GM21619 (cell line): ENCODE measurements at regions not wholly inside any gene's neighbourhood (a gene's known extent, or its start where the extent isn't known, plus 50 kb on each side); places are given as distances from the start of the nearest gene placed in this dataset.
"Not testable (repeated sequence)": the region's sequence is repeated elsewhere in the genome, so short reads cannot be mapped to it uniquely, and the experiment has no call there.

Source experiments
- ATAC-seq: cut with Tn5 transposase; IDR thresholded peaks from one replicate; pipeline ENCODE4 v1.9.1; 2021; ENCODE audit not compliant: unreplicated experiment

DNA sequence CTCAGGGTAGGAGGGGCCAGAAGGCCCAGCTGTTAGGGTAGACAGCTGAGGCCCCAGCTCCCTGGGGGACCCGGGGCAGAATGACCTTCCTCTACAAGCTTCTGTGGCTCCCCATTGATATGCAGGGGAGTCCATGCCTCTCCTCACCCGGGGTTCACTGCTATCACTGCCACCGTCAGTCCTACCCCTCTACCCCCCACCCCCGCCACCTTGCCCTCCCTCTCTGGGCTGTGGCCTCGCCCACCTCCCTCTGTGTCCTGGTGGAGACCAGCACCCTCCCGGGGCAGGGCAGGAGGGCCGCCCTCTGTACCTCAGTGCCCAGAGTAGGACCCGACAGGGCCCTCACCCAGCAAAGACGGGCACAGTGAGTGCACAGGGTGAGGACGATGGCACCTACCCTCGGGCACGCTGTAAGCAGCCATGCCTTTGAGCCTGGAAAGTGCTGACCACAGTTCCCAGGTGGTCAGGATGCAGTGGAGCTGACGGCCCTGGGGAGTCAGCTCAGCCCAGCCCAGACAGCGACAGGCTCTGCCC, 88.4 kb upstream of the SFSWAP start:
- no peak for ATAC-seq

DNA sequence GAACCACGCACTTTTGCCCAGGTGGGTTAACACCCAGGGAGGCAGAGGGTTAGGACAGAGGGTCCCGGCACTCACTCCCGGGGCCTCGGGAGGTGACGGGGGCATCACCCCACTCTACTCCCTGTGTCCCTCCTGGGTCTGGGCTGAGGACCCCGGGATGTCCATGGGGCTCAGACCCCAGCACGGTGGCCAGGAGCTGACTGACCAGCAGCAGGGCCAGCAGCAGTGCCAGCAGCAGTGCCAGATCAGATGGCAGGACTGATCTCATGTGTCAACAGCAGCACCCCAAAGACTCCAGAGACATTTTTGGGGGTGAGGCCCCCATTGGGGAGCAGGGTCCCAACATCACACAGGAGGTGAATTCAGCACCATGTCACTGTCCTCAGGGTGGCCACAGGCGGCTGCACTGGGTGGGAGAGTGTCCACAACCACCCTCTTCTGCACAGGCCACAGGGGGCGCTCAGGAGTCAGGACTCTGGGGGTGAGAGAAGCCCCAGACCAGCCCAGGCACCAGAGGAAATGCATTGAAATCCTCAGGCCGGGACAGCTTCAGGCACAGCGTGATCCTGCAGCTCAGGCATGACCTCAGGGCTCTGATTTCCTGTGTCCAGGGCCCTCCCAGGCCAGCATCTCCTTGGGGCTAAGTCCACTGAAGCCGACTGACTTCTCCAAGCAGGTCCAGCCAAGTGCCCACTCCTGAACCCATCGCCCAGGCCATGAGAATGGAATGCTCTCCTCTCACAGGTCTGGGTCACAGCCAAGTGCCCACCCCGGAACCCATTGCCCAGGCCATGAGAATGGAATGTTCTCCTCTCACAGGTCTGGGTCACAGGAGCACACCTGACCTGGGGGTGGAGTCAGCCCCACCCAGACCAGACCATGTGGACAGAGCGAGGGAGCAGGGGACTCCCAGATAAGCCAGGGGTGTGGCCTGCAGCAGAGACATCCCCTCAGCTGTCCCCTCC, 87.2 kb upstream of the SFSWAP start:
- ATAC-seq = not testable (repeated sequence)

DNA sequence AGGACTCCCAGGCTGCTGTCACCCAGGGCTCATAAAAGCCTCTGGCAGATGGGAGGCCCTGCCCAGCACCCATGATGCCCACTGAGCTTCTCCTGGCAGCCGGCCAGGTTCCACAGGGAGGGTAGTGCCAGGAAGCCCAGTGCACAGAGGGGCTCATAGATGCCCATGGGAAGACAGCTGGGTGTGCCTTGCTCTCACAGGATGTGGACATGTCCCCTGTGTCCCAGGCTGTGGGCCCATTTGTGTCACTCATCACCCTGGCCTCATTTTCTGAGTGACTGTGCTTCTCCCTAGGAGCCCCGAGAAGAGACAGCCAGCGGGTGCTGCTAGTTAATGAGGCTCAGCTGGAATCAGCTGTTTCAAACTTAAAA, 86.5 kb upstream of the SFSWAP start:
- not testable (repeated sequence) for ATAC-seq

DNA sequence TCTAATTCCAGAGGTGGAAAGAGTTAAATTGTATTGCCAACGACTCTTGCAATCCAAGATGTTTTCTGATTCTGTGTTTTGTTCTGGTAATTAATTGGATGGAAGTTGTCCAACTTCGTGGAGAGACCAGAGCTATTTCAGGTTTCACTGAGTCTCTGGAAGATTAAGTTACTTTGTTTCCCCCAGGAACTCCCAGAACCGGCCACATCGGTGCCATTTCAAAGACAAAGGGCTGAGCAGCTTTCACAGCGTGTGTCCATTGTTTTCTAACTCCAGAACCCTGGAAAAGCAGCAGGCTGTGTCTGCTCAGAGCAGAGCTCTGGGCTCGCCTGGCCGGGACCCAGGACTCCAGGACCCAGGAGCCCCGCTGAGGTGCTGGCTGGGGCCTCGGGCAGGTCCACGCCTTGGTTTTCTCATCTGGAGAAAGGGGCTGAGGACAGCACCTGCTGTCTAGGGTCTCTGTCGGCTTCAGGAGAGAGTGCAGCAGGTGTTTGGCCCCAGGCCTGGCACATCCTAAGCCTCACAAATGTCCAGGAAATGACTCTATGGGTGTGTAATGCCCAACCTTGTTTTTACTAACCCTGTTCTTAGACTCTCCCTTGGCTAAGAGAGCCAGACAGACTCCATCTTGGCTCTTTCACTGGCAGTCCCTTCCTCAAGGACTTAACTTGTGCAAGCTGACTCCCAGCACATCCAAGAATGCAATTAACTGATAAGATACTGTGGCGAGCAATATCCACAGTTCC, 86.0 kb upstream of the SFSWAP start:
- not testable (repeated sequence) for ATAC-seq

DNA sequence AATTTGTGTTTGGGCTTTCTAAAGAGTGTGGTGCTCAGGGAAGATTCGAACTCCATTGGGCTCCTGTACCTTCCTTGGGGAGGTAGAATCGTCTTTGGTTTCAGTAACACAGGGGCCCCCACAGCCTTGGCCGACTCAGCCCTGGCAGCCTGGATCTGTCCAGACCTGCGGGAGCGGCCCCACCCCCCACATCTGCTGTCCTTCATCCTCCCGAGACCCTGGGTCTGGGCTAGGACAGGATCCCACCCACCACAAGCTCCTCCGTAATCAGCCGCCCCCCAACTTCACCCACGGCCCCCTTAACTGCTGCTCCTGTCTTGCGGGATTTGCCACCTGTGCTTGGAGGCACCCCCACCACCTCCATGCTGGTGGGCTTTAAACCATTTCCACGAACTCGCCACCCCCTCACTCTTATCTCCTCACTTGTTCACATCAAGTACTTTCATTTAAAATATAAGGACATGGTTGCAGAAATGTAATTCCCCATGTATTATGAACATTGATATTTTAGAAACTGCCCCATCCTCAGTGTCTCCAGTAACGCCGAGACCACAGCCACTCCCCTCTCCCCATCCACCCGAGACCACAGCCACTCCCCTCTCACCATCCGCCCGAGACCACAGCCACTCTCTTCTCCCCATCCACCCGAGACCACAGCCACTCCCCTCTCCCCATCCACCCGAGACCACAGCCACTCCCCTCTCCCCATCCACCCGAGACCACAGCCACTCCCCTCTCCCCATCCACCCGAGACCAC, 84.7 kb upstream of the SFSWAP start:
- ATAC-seq = not testable (repeated sequence)

DNA sequence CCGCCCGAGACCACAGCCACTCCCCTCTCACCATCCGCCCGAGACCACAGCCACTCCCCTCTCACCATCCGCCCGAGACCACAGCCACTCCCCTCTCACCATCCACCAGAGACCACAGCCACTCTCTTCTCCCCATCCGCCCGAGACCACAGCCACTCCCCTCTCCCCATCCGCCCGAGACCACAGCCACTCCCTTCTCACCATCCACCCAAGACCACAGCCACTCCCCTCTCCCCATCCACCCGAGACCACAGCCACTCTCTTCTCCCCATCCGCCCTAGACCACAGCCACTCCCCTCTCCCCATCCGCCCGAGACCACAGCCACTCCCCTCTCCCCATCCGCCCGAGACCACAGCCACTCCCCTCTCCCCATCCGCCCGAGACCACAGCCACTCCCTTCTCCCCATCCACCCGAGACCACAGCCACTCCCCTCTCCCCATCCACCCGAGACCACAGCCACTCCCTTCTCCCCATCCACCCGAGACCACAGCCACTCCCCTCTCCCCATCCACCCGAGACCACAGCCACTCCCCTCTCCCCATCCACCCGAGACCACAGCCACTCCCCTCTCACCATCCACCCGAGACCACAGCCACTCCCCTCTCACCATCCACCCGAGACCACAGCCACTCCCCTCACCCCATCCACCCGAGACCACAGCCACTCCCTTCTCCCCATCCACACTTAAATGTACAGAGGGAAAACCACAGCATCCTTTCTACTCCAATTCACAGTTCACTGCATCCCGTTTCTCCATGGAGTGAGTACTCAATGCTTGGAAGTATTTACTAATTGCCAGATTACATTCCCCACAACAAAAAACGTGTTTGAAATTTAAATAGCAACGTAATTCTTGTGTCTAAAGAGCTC, 83.5 kb upstream of the SFSWAP start:
- ATAC-seq = not testable (repeated sequence)

DNA sequence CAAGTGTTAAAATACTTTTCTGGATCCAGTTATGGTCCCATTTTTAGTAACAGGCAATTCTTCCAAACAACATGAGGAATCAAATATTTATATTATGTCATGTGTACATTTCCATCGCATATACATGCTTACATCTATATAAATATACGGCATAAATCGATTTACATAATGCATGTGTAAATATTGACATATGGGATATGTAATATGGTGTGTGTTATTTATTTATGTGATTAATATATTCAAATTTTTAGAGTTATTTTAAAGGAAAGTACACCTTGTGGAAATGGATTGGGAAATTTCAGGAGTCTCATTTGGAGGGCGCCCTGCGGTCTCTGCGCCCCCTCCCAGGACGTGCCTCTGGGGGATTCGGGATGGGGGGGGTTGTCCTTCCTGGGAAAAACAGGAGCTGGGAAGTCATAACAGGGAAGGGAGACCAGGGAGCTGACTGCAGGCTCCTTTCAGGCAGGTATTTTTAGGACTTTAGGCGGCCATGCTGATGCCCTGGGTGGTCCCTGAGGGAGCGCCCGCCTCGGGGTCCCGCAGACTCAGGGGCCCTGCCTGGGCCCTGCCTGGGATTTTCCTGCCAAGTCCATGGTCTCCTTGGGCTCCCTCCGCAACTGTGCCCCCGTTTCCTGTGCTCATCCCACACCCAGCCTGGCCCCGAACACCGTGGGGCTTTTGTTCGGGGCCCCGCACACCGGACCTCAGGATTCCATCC, 82.7 kb upstream of the SFSWAP start:
- ATAC-seq = no peak

DNA sequence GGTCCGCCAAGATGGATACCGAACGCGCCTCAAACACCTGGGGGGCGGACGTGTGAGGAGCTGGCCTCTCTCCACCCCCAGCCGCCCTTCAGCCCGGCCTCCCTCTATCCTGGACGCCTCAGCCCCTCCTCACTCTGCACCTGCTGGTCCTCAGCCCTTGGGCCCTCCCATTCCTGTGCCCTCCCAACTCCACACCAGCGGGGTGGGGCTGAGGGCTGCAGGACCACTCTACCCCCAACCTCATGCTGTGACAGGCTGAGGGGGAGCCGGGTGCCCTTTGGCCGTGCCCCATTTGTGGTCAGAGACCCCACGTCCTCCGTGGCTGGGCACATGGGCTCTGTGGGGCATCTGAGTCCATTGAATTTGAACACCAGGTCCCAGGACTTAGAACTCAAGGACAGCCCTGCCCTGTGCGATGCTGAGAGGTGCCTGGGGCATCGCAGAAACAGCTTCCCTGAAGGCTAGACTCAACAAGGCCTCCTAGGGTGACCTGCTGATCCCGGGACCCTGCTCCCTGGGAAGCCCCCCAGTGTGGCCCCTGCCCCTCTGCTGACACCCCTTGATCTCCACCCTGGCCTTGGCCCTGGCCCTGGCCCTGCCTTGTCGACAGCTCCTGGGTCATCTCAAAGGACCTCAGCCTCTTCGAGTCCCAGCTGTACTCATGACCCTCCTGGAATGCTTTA, 82.0 kb upstream of the SFSWAP start:
- no peak for ATAC-seq

DNA sequence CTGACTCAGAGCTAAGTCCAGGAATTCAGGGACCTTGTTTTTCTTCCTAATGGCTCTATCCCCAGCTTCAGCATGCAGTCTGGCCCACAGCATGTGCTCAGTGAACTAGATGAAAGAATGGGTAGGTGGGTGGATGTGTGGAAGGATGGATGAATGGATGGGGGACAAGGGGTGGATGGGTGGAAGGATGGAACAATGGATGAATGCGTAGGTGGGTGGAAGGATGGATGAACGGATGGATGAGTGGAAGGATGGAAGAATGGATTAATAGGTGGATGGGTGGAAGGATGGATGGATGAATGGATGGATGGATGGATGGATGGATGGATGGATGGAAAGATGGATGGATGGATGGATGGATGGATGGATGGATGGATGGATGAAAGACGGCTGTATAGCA, 79.7 kb upstream of the SFSWAP start:
- ATAC-seq = no peak

DNA sequence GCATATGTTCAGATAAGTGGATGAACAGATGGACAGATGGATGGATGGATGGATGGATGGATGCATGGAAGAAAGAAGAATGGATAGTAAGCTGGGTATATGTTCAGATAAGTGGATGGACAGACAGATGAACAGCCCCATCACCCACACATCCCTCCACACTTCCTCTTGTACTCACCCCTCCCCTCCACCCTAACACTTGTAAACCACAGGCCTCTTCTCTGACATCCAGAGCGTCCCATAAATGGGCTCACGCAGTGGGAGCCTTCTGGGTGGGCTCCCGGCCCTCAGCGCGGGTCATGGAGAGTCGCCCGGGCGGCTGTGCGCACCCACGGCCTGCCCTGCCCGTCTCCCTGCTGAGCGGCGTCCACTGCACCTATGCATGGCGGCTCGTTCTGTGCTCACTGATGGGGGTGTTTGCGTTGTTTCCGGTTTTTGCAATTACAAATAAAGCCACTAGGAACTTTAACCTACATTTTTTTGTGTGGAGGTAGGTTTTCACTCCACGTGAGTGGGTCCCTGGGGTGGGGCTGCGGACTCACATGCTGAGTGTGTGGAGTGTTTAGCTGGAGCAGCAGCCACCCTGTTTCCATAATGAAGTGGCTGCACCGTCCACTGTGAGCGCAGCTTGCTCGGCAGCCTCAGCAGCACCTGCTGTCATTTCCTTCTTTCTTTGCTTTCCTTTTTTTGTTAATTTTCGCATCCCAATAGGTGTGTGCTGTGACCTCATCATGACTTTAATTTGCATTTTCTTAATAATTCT, 78.8 kb upstream of the SFSWAP start:
- ATAC-seq = not testable (repeated sequence)

DNA sequence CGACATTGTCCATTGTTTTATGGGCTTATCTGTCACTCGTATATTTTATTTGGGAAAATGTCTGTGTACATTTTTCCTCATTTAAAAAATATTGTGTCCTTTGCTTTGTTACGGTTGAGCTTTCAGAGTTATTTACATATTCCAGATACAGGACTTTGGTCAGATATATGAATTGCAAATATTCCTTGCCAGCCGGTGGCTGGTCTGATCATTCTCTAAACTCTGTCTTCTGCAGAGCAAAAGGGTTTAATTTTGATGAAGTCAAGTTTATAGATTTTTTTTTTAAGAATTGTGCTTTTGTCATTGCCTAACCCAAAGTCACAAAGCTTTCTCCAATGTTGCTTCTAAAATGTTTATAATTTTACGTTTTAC, 78.3 kb upstream of the SFSWAP start:
- ATAC-seq = not testable (repeated sequence)

DNA sequence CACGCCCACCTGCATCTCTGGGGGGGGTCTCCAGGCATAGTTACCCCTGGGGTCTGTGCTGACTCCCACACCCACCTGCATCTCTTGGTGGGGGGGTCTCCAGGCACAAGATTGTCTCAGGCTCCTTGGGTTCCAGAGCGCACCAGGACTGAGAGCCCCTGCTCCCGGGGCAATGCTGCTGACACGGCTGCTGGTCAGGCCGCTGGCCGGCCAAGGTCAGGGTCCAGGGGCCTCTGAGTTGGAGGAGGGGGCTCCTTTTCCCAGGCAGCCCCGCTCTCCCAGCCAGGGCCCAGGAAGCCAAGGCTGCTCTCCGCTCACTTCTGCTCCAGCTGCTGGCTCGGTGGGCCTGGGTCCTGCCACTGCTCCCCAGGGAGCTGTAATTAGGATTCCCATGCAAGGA, 77.3 kb upstream of the SFSWAP start:
- not testable (repeated sequence) for ATAC-seq

DNA sequence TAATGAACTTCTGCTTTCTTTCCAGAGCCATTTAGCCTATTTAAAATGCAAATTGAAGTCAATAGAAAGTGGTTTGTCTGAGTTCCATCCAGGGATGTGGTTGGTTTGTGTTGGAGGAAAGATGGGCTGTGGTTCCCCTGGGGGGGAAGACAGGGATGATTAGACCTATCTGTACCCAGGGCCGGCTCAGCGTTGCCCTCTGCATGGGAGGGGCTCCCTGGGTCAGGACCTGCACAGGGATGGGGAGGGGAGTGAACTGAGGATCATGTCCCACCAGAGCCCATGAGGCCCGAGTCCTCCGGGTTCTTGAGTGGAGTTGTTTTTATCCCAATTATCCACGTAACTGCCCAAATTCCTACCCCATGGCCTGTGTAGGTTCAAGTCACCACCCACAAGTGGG, 76.9 kb upstream of the SFSWAP start:
- no peak for ATAC-seq

DNA sequence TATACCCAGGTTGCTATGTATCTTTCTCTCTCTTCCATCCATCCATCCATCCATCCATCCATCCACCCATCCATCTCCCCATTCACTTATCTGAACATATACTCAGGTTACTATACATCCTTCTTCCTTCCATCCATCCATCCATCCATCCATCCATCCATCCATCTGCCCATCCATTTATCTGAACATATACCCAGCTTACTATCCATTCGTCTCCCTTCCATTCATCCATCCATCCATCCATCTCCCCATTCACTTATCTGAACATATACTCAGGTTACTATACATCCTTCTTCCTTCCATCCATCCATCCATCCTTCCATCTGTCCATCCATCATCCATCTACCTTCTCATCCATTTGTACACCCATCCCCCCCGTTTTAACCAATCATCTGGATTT, 75.9 kb upstream of the SFSWAP start:
- ATAC-seq = not testable (repeated sequence)

DNA sequence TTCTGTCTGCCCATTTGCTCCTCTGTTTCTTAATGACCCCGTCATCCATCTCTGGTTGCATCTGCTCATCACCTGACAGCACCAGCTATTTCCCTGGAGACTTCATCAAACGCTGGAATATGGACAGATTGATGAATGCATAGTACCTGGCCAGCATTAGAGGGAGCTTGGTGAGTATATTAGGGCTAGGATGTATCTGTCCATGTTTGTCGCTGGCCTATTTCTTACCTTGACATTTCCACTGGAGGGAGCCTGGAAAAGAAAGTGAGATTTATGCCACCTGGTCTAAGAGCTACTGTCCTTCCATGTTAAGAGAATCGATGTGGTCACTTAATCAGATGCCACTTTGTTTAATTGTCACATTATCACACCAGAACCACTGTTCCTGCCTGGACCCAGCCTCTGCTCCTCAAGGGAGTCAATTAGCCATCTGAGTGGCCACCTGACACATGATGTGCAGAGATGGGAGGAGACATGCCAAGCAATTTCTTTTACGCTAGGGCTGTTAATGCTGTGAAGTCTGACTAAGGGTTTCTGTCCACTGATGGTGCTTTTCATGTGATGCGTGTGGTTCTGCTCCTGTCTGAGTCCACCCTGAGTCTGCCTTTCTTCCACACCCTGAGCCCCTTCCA, 75.3 kb upstream of the SFSWAP start:
- no peak for ATAC-seq

DNA sequence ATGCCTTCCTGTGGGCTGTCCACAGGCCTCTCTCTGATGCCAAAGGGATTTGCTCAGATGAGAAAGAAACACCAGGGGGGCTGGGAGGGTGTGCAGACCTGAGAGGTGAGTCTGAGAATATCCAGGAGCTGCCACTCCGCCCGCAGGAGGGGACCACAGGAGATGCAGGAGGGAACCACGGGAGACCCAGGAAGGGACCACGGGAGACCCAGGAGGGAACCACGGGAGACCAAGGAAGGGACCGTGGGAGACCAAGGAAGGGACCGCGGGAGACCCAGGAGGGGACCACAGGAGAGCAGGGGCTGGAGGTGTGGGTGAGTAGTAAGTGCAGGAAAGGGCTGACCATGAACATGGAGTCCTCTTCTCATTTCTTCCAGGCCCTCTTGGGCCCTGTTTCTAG, 74.6 kb upstream of the SFSWAP start:
- ATAC-seq = no peak

DNA sequence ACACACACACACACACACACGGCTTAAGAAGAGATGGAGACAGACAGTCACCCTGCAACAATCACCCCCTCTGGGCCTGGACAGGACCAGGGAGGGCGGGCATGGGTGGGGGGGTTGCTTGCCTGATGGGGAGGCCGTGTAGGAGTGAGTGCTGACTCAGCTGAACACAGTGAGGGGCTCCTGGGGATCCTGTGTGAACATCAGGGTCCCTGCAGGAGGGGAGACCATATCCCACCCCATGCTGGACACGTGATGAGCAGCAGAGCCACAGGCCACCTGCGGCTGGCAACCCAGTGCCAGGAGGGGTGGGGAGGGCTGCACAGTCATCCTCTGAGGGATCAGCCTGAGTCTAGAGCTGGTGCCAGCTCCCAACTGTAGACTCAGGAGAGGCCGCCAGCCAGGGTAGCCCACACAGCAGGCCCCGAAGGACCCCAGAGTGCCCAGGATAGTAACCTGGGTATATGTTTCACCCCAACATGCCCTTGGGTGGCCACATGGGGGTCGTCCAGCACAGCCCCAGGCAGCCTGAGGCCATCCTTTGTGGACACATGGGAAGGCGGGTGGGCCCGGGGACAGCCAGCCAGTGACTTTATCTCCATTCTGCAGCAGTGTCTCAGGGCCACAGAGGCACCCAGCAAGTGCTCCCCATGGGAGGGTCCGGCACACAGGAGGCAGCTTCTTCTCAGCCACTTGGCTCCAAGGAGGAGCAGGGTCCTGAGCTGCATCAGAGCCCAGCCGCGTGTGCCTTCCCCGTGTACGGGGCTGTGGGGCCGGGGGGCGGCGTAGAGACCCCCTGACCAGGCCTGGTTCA, 73.7 kb upstream of the SFSWAP start:
- ATAC-seq = no peak
